HPDE6-E6E7 (cell line): ENCODE measurements at regions not wholly inside any gene's neighbourhood (a gene's known extent, or its start where the extent isn't known, plus 50 kb on each side); places are given as distances from the start of the nearest gene placed in this dataset.
"Not testable (repeated sequence)": the region's sequence is repeated elsewhere in the genome, so short reads cannot be mapped to it uniquely, and the experiment has no call there.

ENCODE experiments used
- DNase-seq: peaks from one replicate; pipeline ENCODE4 v3.0.0; 2011; ENCODE audit warnings: missing footprints; ENCODE audit errors: extremely low spot score

GRCh38 chr3:118146658-118147375 is 887.8 kb downstream of the IGSF11 start:
- DNase-seq = no peak

GRCh38 chr3:118151164-118151563 is 883.5 kb downstream of the IGSF11 start:
- no peak for DNase-seq

DNA sequence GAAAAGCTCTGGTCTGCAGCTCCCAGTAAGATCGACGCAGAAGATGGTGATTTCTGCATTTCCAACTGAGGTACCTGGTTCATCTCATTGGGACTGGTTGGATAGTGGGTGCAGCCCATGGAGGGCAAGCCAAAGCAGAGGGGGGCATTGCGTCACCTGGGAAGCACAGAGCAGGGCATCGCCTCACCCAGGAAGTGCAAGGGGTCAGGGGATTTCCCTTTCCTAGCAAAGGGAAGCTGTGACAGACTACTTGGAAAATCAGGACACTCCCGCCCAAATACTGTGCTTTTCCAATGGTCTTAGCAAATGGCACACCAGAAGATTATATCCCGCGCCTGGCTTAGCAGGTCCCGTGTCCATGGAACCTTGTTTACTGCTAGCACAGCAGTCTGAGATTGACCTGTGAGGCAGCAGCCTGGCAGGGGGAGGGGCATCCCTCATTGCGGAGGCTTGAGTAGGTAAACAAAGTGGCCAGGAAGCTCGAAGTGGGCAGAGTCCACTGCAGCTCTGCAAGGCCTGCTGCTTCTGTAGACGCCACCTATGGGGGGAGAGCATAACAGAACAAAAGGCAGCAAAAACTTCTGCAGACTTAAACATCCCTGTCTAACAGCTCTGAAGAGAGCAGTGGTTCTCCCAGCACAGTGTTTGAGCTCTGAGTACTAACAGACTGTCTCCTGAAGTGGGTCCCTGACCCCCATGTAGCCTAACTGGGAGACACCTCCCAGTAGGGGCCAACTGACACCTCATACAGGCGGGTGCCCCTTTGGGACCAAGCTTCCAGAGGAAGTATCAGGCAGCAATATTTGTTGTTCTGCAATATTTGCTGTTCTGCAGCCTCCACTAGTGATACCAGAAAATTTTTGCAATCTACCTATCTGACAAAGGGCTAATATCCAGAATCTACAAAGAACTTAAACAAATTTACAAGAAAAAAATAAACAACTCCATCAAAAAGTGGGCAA is 871.7 kb downstream of the IGSF11 start:
- not testable (repeated sequence) for DNase-seq

- peak; percentile 17 for DNase-seq
Observed at GRCh38 chr3:118165413-118165812, 869.2 kb downstream of the IGSF11 start.

DNA sequence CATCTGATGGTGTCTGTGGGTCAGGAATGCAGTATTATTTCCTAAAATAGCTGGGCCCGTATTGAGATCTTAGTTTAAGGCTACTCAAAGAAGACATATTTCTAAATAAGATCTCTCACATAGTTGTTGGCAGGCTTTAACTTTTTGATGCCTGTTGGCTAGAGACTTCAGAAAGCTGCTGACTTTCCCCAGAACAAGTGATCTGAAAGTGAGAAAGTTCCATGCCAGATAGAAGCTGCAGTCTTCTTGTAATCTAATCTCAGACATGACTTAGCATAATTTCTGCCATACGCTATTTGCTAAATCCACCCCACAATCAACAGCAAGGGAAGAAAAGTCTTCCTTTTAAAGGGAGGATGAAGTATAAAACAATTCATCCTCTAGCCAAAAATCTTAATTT is 867.1 kb downstream of the IGSF11 start:
- DNase-seq = no peak

DNA sequence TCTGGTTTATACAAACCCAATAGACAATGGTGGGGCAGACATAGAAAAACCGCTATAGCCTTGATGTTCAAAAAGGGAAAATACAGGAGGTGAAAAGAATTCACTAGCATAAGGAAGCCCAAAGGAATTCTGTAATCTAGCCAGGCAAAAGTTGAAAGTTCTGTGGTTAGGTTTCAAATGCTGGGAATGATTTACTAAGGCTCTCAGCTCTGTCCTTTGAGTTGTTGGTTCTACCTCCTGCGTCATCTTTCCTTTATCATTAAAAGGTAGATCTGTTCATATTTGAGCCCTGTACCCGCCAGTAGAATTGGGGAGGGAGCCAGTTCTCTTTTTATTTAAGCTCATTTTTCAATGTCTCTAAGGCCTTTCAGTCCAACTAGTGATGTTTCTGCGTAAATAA is 866.5 kb downstream of the IGSF11 start:
- DNase-seq = no peak

DNA sequence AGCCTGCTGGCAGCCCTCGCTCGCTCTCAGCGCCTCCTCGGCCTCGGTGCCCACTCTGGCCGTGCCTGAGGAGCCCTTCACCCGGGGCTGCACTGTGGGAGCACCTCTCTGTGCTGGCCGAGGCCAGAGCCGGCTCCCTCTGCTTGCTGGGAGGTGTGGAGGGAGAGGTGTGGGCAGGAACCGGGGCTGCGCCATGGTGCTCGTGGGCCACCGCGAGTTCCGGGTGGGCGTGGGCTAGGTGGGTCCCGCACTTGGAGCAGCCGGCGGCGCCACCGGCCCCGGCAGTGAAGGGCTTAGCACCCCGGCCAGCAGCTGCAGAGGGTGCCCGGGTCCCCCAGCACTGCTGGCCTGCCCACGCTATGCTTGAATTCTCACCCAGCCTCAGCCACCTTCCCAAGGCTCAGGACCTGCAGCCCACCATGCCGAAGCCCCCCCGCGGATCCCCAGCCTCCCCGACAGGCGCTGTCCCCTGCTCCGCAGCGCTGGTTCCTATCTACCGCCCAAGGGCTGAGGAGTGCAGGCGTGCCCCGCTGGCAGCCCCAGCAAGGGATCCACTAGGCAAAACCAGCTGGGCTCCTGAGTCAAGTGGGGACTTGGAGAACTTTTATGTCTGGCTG is 863.3 kb downstream of the IGSF11 start:
- DNase-seq = no peak

- no peak for DNase-seq
Observed at GRCh38 chr3:118180853-118181252, 853.8 kb downstream of the IGSF11 start.

DNA sequence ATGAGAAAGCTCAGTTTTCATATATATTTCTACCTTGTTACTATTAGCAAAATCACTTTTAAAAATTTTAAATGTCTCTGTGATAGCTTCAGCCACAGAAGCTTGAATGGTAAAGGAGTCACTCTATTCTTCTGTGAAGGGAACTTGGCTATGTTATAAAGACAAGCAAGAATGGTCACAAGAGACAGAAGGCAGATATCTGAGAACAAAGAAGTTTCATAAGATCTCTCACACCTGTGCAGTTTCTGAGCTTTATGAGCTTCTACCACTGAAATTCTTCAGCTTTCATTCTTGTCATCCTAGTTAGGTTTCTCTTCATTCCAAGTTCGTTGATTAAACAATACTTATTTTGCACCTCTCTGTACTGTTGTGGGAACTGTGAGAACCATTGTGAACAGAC is 853.4 kb downstream of the IGSF11 start:
- no peak for DNase-seq

- no peak for DNase-seq
Observed at GRCh38 chr3:118186051-118186450, 848.6 kb downstream of the IGSF11 start.

DNA sequence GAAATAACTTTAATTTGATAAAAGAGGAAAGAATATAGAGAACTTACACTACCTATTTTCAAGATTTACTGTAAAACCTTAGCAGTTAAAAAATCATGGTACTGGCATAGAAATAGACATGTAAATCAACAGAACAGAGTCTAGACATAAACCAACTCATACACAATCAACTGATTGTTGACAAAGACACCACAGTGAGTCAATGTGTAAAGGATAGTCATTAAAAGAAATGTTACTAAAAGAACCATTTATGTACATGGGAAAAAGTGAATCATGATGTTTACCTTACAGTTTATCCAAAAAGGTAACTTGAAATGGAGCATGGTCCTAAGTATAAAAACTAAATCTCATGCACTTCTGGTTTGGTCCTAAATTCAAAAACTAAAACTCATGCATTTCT is 847.4 kb downstream of the IGSF11 start:
- peak; percentile 8 for DNase-seq

DNA sequence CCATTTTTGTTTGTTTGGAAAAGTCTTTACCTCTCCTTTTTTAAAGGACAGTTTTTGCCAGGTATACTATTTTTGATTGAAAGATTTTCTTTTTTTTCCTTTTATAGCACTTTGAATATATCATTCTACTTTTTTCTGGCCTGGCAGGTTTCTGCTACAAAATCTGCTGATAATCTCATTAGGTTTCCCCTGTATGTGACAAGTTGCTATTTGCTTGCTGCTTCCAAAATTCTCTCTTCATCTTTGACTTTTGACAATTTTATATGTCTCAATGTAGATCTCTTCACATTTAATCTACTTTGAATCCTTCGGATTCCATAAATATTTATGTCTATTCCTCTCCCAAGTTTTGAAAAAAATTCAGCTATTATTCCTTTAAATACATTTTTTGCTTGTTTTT is 838.5 kb downstream of the IGSF11 start:
- no peak for DNase-seq

DNA sequence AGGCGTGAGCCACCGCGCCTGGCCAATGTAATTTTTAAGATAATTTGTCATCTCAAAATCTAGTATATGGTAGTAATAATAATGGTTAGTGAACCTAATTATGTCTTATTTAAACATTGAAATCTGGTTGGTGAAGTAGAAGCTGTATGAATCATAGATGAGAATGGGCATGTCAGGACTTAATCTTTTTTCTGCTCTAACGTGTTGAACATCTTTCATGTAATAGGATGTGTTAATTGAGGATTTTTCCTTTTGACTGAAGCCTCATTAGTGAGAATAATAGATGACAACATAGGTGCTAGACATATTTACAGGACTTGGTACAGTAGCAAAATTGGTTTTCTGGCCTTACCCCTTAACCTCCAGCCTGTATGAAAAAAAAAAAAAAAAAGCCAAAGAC is 835.6 kb downstream of the IGSF11 start:
- peak; percentile 9 for DNase-seq

DNA sequence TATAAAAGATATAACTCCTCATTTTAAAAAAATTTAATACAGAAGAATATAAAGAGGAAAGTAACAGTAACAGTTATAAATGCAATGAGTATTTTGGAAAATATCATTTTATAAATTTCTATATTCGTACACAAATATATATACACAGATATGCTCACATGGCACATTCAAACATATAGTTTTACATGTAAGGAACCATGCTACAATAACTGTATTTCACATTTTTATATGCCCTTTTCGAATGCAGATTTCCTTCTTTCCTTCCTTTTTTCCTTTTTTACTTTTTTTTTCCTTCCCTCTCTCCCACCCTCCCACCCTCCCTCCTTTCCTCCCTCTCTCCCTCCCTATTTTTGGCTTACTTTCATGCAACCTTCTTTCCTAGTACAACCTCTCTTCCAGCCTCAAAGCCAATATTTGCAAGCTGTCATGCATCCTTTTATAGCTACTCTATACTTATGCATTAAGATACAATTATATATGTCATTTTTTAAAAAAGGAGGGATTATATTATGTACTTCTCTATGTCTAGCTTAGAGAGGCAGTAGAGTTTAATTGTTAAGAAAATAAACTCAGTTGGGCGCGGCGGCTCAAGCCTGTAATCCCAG is 830.5 kb downstream of the IGSF11 start:
- DNase-seq = no peak

- DNase-seq = no peak
Observed at GRCh38 chr3:118207271-118207670, 827.4 kb downstream of the IGSF11 start.

- no peak for DNase-seq
Observed at GRCh38 chr3:118208642-118209041, 826.0 kb downstream of the IGSF11 start.

DNA sequence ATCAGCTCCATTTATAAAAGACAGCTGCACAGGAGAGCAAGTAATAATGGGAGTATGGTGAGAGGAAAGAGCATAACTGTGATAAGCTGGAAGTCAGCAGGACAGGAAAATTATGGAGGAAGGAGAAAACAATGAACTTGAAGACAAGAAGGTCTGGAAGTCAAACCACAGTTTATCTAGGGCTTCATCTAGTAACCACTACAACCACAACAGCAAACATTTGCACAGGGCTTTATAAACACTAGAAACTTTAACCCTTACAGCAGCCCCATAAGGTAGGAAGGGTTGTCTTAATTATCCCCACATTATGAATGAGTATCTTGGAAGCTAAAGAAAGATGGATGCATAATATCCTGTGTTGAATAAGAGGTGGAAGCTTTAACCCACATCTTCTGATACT is 820.8 kb downstream of the IGSF11 start:
- DNase-seq = no peak

DNA sequence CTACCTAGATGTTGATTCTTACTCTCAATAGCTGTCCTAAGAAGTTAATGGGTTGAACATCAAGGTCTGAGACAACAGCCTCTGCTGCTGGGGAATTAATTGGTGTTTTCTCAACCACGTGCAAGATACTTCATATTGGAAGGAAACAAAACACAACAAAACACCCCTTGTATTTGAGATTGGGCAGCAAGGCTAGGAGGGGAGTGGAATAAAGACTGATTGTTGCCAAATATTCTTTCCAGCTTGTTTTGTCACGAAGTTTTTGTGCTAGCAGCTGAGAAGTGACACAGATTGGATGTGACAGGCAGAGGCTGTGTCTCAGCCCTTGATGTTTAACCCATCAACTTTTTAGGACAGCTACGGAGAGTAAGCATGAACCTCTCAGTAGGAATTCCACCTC is 808.4 kb downstream of the IGSF11 start:
- DNase-seq = no peak

DNA sequence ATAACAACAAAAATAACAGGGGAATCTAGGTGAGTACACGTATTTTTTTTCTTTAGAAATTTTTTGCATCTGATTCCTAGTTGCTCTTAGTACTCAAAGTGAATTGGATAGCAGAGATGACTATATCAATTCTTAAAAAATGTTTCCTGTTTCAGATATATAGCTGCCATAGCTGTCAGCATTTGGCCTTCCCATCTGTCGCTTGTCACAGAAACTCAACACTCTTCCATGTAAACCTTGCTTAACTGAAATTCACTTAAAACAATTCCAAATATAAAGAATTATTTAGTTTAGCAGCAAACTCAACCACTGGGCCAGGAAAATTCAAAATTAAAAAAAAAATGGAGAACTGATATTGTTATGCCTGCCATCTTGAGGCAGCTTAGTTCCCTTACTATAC is 807.5 kb downstream of the IGSF11 start:
- DNase-seq = no peak

- no peak for DNase-seq
Observed at GRCh38 chr3:118228151-118228550, 806.5 kb downstream of the IGSF11 start.

GRCh38 chr3:118229196-118229595 is 805.5 kb downstream of the IGSF11 start:
- no peak for DNase-seq

- DNase-seq = no peak
Observed at GRCh38 chr3:118231578-118231977, 803.1 kb downstream of the IGSF11 start.
